Ovary (tissue), 3 donors: ENCODE measurements at regions not wholly inside any gene's neighbourhood (a gene's known extent, or its start where the extent isn't known, plus 50 kb on each side); places are given as distances from the start of the nearest gene placed in this dataset.

Experiments used
- EP300 ChIP-seq: sonication (generic); formaldehyde crosslinking; IDR thresholded peaks from one replicate; pipeline ENCODE4 v1.6.1; 2017; ENCODE audit warnings: antibody characterized with exemption
- POLR2A ChIP-seq: fragments of 450-650 bp; IDR thresholded peaks from one replicate; pipeline ENCODE4 v1.6.1; 2017; ENCODE audit warnings: antibody characterized with exemption, mild to moderate bottlenecking, moderate library complexity
- TF ChIP-seq, protein P1 (sequence below), 3 donors: fragments of 450-650 bp in 2 of 3; fragments of 200-600 bp in 1 of 3; IDR thresholded peaks; one replicate each; pipeline versions ENCODE4 v1.5.1 to v1.8.0; 2016 to 2022; ENCODE audit warnings: antibody characterized with exemption in 3 of 3, mild to moderate bottlenecking in 1 of 3
- donor health status: DM: no; HTN: no; CAD: no.

DNA sequence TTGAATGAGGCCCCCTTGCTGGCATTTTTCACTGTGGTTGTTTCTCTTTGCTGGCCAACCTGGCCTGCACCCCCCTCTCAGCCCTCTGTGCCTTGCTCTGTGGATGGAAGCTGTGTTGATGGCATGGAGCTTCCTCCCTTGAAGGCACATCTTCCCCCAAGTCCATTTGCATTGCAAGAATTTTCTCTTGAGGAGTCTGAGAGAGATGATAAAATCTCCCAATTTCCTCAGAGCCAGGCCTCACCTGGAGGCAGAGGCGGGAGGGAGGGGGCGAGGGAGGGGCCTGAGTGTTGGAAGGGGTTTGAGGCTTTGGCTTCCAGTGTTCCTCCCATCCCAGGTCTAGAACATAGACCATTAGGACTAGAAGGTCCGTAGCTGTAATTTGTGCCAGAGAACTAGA lies 175.1 kb downstream of the SCP2D1 start:
- TF ChIP-seq, protein P1, sequence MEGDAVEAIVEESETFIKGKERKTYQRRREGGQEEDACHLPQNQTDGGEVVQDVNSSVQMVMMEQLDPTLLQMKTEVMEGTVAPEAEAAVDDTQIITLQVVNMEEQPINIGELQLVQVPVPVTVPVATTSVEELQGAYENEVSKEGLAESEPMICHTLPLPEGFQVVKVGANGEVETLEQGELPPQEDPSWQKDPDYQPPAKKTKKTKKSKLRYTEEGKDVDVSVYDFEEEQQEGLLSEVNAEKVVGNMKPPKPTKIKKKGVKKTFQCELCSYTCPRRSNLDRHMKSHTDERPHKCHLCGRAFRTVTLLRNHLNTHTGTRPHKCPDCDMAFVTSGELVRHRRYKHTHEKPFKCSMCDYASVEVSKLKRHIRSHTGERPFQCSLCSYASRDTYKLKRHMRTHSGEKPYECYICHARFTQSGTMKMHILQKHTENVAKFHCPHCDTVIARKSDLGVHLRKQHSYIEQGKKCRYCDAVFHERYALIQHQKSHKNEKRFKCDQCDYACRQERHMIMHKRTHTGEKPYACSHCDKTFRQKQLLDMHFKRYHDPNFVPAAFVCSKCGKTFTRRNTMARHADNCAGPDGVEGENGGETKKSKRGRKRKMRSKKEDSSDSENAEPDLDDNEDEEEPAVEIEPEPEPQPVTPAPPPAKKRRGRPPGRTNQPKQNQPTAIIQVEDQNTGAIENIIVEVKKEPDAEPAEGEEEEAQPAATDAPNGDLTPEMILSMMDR (IDR thresholded peaks at IDR 0.05) = no peak
- TF ChIP-seq POLR2A = no peak
- TF ChIP-seq EP300 = no peak
